ENCODE measurements at regions not wholly inside any gene's neighbourhood (a gene's known extent, or its start where the extent isn't known, plus 50 kb on each side); places are given as distances from the start of the nearest gene placed in this dataset.

DNA sequence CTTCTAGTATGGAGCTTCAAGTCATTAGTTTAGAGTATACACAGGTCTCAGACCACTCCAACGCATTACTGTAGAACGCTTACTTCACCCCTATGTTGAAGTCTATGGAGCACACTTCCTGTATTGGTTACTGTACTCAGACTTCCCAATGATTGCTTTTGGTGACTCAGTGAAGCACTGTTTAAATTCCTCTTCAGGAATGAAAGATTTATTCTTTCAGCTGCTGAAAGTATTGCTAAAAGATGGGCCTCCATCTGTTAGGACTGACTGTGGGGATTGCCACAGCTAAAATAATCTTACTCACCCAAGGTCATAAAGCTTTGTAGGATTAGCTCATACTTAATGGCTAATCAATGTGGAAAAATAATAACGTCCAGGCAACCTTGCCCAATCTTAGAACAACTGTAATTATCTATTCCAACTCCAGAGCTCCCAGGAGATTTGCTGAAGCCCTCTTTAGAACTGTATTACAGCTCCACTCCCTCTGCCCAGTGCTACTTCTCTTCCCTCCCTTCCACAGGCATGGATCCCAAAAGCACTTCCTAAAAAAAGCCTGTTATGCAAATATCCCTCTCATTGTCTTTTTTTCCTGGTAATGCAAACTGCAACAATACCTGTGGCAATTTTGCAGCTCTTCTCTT is 281.9 kb upstream of the HS3ST1 start:
- TF ChIP-seq, protein P1, sequence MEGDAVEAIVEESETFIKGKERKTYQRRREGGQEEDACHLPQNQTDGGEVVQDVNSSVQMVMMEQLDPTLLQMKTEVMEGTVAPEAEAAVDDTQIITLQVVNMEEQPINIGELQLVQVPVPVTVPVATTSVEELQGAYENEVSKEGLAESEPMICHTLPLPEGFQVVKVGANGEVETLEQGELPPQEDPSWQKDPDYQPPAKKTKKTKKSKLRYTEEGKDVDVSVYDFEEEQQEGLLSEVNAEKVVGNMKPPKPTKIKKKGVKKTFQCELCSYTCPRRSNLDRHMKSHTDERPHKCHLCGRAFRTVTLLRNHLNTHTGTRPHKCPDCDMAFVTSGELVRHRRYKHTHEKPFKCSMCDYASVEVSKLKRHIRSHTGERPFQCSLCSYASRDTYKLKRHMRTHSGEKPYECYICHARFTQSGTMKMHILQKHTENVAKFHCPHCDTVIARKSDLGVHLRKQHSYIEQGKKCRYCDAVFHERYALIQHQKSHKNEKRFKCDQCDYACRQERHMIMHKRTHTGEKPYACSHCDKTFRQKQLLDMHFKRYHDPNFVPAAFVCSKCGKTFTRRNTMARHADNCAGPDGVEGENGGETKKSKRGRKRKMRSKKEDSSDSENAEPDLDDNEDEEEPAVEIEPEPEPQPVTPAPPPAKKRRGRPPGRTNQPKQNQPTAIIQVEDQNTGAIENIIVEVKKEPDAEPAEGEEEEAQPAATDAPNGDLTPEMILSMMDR (IDR thresholded peaks at IDR 0.05; ENCODE audit: low read depth, low read length) = no peak
- TF ChIP-seq EZH2phosphoT487 (IDR thresholded peaks at IDR 0.05; ENCODE audit: low read depth) = no peak
